NCI-H1048 (cell line): ENCODE measurements at regions not wholly inside any gene's neighbourhood (a gene's known extent, or its start where the extent isn't known, plus 50 kb on each side); places are given as distances from the start of the nearest gene placed in this dataset.
"Not testable (repeated sequence)": the region's sequence is repeated elsewhere in the genome, so short reads cannot be mapped to it uniquely, and the experiment has no call there.

ENCODE experiments used
- DNase-seq: peaks from one replicate; lab custom pipeline; 2025; lab: John Stamatoyannopoulos, UW

- DNase-seq = no peak
Observed at GRCh38 chr4:116122124-116122523, 963.3 kb downstream of the TRAM1L1 start.

GRCh38 chr4:116118221-116118620 lies 967.2 kb downstream of the TRAM1L1 start:
- DNase-seq = no peak

- not testable (repeated sequence) for DNase-seq
Observed at GRCh38 chr4:116112861-116113260, 972.5 kb downstream of the TRAM1L1 start.

- DNase-seq = no peak
Observed at GRCh38 chr4:116110713-116111112, 974.7 kb downstream of the TRAM1L1 start.

GRCh38 chr4:116108606-116109005 lies 976.8 kb downstream of the TRAM1L1 start:
- DNase-seq = no peak

- no peak for DNase-seq
Observed at GRCh38 chr4:116101321-116101720, 984.1 kb downstream of the TRAM1L1 start.

GRCh38 chr4:116099596-116099995 lies 985.8 kb downstream of the TRAM1L1 start:
- DNase-seq = no peak

- not testable (repeated sequence) for DNase-seq
Observed at GRCh38 chr4:116097353-116097752, 983.9 kb upstream of the NDST4 start.

GRCh38 chr4:116092961-116093360 lies 979.5 kb upstream of the NDST4 start:
- no peak for DNase-seq

GRCh38 chr4:116088771-116089170 lies 975.4 kb upstream of the NDST4 start:
- no peak for DNase-seq

GRCh38 chr4:116082808-116083366 lies 969.5 kb upstream of the NDST4 start:
- DNase-seq = no peak

- no peak for DNase-seq
Observed at GRCh38 chr4:116073051-116073450, 959.6 kb upstream of the NDST4 start.

GRCh38 chr4:116070283-116070682 lies 956.9 kb upstream of the NDST4 start:
- no peak for DNase-seq

GRCh38 chr4:116066711-116067245 lies 953.4 kb upstream of the NDST4 start:
- DNase-seq = no peak

- no peak for DNase-seq
Observed at GRCh38 chr4:116064331-116064730, 950.9 kb upstream of the NDST4 start.

GRCh38 chr4:116059361-116059760 lies 945.9 kb upstream of the NDST4 start:
- no peak for DNase-seq

- DNase-seq = no peak
Observed at GRCh38 chr4:116058129-116058528, 944.7 kb upstream of the NDST4 start.

- no peak for DNase-seq
Observed at GRCh38 chr4:116055857-116056827, 942.7 kb upstream of the NDST4 start.

- no peak for DNase-seq
Observed at GRCh38 chr4:116027311-116027710, 913.9 kb upstream of the NDST4 start.

- no peak for DNase-seq
Observed at GRCh38 chr4:116024954-116025708, 911.7 kb upstream of the NDST4 start.

GRCh38 chr4:116023049-116023448 lies 909.6 kb upstream of the NDST4 start:
- no peak for DNase-seq

- DNase-seq = no peak
Observed at GRCh38 chr4:116020141-116020722, 906.8 kb upstream of the NDST4 start.
